K562 (cell line): ENCODE measurements at regions not wholly inside any gene's neighbourhood (a gene's known extent, or its start where the extent isn't known, plus 50 kb on each side); places are given as distances from the start of the nearest gene placed in this dataset.

Experiments used
- ATF7 ChIP-seq: fragments of 450-650 bp; IDR thresholded peaks from 2 replicates; pipeline ENCODE4 v1.7.1; 2014; ENCODE audit warnings: mild to moderate bottlenecking, moderate library complexity
- ETV1 ChIP-seq: fragments of 450-650 bp; conservative IDR thresholded peaks from 2 replicates; pipeline ENCODE4 v1.6.1; 2016; ENCODE audit warnings: missing genetic modification characterization, control low read depth, low read depth, missing compliant biosample characterization
- MTA1 ChIP-seq: fragments of 450-650 bp; IDR thresholded peaks from 2 replicates; pipeline ENCODE4 v1.6.1; 2017; ENCODE audit warnings: borderline replicate concordance
- PHTF2 ChIP-seq: fragments of 250-450 bp; sonication (Bioruptor Pico); IDR thresholded peaks from 2 replicates; pipeline ENCODE4 v1.5.0; 2021; ENCODE audit warnings: mild to moderate bottlenecking
- RFX1 ChIP-seq: fragments of 450-650 bp; IDR thresholded peaks from 2 replicates; pipeline ENCODE4 v1.6.1; 2016; ENCODE audit warnings: mild to moderate bottlenecking, moderate library complexity
- SMC3 ChIP-seq: conservative IDR thresholded peaks from 2 replicates; pipeline ENCODE4 v1.6.1; 2011; ENCODE audit warnings: low read depth, low read length, improper control_type of control experiment; ENCODE audit not compliant: insufficient read depth
- TSC22D4 ChIP-seq: fragments of 450-650 bp; IDR thresholded peaks from 2 replicates; pipeline ENCODE4 v1.6.1; 2016; ENCODE audit warnings: missing genetic modification characterization, missing biosample characterization, control low read depth
- ZNF589 ChIP-seq: fragments of 200-800 bp; sonication (Bioruptor generic); IDR thresholded peaks from 2 replicates; pipeline ENCODE4 v1.6.1; 2016; ENCODE audit warnings: low read depth, missing genetic modification characterization, missing compliant biosample characterization
- ZNF75A ChIP-seq: fragments of 450-650 bp; formaldehyde crosslinking; IDR thresholded peaks from 2 replicates; pipeline ENCODE4 v1.4.0; 2020; ENCODE audit warnings: mild to moderate bottlenecking
- TF ChIP-seq, protein P1 (sequence below), 2 experiments: fragments of 450-650 bp; formaldehyde crosslinking in 1 of 2; IDR thresholded peaks; 2 replicates each; pipeline versions ENCODE4 v1.4.0 to v1.6.1; 2014 to 2020; ENCODE audit warnings: mild to moderate bottlenecking in 2 of 2, borderline replicate concordance in 1 of 2, low read depth in 1 of 2

DNA sequence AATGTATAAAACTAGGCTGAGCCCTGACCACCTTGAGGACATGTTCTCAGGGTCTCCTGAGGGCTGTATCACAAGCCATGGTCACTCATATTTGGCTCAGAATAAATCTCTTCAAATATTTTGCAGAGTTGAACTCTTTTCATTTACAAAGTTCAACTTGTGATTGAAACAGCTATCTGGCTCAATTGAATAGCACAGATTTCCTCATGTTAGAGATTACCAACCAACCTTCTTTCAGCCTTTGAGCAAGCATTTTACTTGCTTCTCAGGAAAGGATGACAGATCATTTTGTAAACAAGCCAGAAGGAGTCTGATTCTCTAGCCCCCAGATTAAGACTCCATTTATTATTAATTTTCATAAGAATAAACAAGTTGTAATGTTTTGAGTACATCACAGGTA is 111.0 kb upstream of the DOK5 start (continued):
- TF ChIP-seq, protein P1, sequence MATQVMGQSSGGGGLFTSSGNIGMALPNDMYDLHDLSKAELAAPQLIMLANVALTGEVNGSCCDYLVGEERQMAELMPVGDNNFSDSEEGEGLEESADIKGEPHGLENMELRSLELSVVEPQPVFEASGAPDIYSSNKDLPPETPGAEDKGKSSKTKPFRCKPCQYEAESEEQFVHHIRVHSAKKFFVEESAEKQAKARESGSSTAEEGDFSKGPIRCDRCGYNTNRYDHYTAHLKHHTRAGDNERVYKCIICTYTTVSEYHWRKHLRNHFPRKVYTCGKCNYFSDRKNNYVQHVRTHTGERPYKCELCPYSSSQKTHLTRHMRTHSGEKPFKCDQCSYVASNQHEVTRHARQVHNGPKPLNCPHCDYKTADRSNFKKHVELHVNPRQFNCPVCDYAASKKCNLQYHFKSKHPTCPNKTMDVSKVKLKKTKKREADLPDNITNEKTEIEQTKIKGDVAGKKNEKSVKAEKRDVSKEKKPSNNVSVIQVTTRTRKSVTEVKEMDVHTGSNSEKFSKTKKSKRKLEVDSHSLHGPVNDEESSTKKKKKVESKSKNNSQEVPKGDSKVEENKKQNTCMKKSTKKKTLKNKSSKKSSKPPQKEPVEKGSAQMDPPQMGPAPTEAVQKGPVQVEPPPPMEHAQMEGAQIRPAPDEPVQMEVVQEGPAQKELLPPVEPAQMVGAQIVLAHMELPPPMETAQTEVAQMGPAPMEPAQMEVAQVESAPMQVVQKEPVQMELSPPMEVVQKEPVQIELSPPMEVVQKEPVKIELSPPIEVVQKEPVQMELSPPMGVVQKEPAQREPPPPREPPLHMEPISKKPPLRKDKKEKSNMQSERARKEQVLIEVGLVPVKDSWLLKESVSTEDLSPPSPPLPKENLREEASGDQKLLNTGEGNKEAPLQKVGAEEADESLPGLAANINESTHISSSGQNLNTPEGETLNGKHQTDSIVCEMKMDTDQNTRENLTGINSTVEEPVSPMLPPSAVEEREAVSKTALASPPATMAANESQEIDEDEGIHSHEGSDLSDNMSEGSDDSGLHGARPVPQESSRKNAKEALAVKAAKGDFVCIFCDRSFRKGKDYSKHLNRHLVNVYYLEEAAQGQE (IDR thresholded peaks at IDR 0.05; ENCODE audit: borderline replicate concordance) = no peak
- TF ChIP-seq, protein P1 (CRISPR knock-in tag; IDR thresholded peaks at IDR 0.05; ENCODE audit: low read depth) = no peak
- no peak for TF ChIP-seq ZNF589 (CRISPR knock-in tag)
- no peak for TF ChIP-seq MTA1
- no peak for TF ChIP-seq RFX1
- no peak for TF ChIP-seq ZNF75A (CRISPR knock-in tag)
- TF ChIP-seq PHTF2 = no peak
- no peak for TF ChIP-seq ETV1 (tag)
- no peak for TF ChIP-seq ATF7
- TF ChIP-seq TSC22D4 = no peak
- no peak for TF ChIP-seq SMC3
